Keratinocyte (primary cell): ENCODE measurements at regions not wholly inside any gene's neighbourhood (a gene's known extent, or its start where the extent isn't known, plus 50 kb on each side); places are given as distances from the start of the nearest gene placed in this dataset.

Experiments used
- DNase-seq: peaks from one replicate; pipeline ENCODE4 v3.0.0-alpha.2; 2011; ENCODE audit warnings: low read depth, missing footprints, low spot score
- FAIRE-seq: peaks from 2 replicates; lab custom pipeline; 2011; peaks lifted over from hg19 to GRCh38; lab: Jason Lieb, UNC
- H2AFZ ChIP-seq: 2 replicates; pipeline ENCODE4 v1.6.0; 2012; ENCODE audit warnings: low read length, control low read depth, inconsistent platforms; ENCODE audit not compliant: control insufficient read depth
- H3K27ac ChIP-seq: 2 replicates; pipeline ENCODE4 v1.5.1; 2011; ENCODE audit warnings: low read length; ENCODE audit not compliant: control insufficient read depth, insufficient read depth
- H3K27me3 ChIP-seq: 3 replicates; pipeline ENCODE4 v1.6.0; 2011; ENCODE audit warnings: low read length; ENCODE audit not compliant: control insufficient read depth, insufficient read depth; ENCODE audit errors: extremely low read depth
- H3K36me3 ChIP-seq, 2 experiments: 2 replicates in 1 of 2; 3 replicates in 1 of 2; pipeline ENCODE4 v1.5.1; 2011; ENCODE audit warnings: low read length in 2 of 2, mild to moderate bottlenecking in 1 of 2; ENCODE audit not compliant: control insufficient read depth in 2 of 2, insufficient read depth in 2 of 2; ENCODE audit errors: extremely low read depth in 1 of 2
- H3K4me1 ChIP-seq: 3 replicates; pipeline ENCODE4 v1.5.1; 2011; ENCODE audit warnings: low read length; ENCODE audit not compliant: control insufficient read depth, insufficient read depth; ENCODE audit errors: extremely low read depth
- H3K4me2 ChIP-seq: 3 replicates; pipeline ENCODE4 v1.6.0; 2011; ENCODE audit warnings: low read depth, low read length; ENCODE audit not compliant: control insufficient read depth, insufficient read depth; ENCODE audit errors: extremely low read depth
- H3K4me3 ChIP-seq, 3 experiments: fragments of 200-600 bp in 1 of 3; sonication (generic) in 1 of 3; 2 replicates in 2 of 3; 3 replicates in 1 of 3; pipeline ENCODE4 v1.5.1; 2011 to 2016; ENCODE audit warnings: low read length in 3 of 3, mild to moderate bottlenecking in 3 of 3, control low read depth in 2 of 3, inconsistent platforms in 1 of 3, low read depth in 1 of 3, mixed read lengths in 1 of 3, mixed run types in 1 of 3, moderate library complexity in 1 of 3; ENCODE audit not compliant: control insufficient read depth in 2 of 3, insufficient read depth in 2 of 3; ENCODE audit errors: extremely low read depth in 1 of 3
- H3K79me2 ChIP-seq: 2 replicates; pipeline ENCODE4 v1.6.0; 2012; ENCODE audit warnings: low read length; ENCODE audit not compliant: control insufficient read depth, insufficient read depth
- H3K9ac ChIP-seq: 3 replicates; pipeline ENCODE4 v1.6.0; 2011; ENCODE audit warnings: low read length; ENCODE audit not compliant: control insufficient read depth, insufficient read depth; ENCODE audit errors: extremely low read depth
- H3K9me1 ChIP-seq: 3 replicates; pipeline ENCODE4 v1.6.0; 2011; ENCODE audit warnings: low read length; ENCODE audit not compliant: control insufficient read depth, insufficient read depth; ENCODE audit errors: extremely low read depth
- H3K9me3 ChIP-seq: 2 replicates; pipeline ENCODE4 v1.5.1; 2012; ENCODE audit warnings: low read depth, low read length; ENCODE audit not compliant: control insufficient read depth
- H4K20me1 ChIP-seq: 3 replicates; pipeline ENCODE4 v1.6.0; 2011; ENCODE audit warnings: low read length; ENCODE audit not compliant: control insufficient read depth, insufficient read depth; ENCODE audit errors: extremely low read depth
- CTCF ChIP-seq, 3 experiments: IDR thresholded peaks in 1 of 3; conservative IDR thresholded peaks in 1 of 3; optimal IDR thresholded peaks in 1 of 3; 2 replicates in 2 of 3; 3 replicates in 1 of 3; pipeline versions ENCODE3 to v1.5.1; 2011; ENCODE audit warnings: low read length in 3 of 3, mild to moderate bottlenecking in 3 of 3, moderate library complexity in 2 of 3, control low read depth in 1 of 3, inconsistent platforms in 1 of 3; ENCODE audit not compliant: insufficient read depth in 2 of 3; ENCODE audit errors: extremely low read depth in 1 of 3
- EZH2 ChIP-seq: IDR thresholded peaks from one replicate; pipeline ENCODE4 v1.6.1; 2012; ENCODE audit warnings: inconsistent platforms, mild to moderate bottlenecking, low read length, moderate library complexity
- dilution Hi-C: fragments of 300-500 bp; cut with MboI; formaldehyde crosslinking; loops from one replicate; pipeline ENCODE4 v1.7.0; 2020; ENCODE audit warnings: low sequenced_read_pairs; ENCODE audit not compliant: extremely low pct_ligation_motif_present

- Histone ChIP-seq H3K27me3 (no peaks in the 10 kb centered on the region), H3K79me2 (no peaks in the 10 kb centered on the region), H3K4me1 (peaks cover 12% of the 10 kb centered on the region), H3K9ac (no peak overlapping the region), H3K9me3 (no peaks in the 10 kb centered on the region), H3K9me1 (no peaks in the 10 kb centered on the region), H4K20me1 (no peaks in the 10 kb centered on the region), H3K36me3 (no peaks in the 10 kb centered on the region), H3K4me2 (no peak overlapping the region), H3K27ac (no peak overlapping the region), H2AFZ (no peak overlapping the region), H3K4me3 (no peak overlapping the region)
- FAIRE-seq (no peak), DNase-seq (no peak)
- TF ChIP-seq EZH2 (no peak), CTCF (optimal IDR thresholded peaks at IDR 0.05 in 1 of 3, IDR thresholded peaks at IDR 0.05 in 1 of 3, conservative IDR thresholded peaks at IDR 0.05 in 1 of 3; ENCODE audit: extremely low read depth in 1 of 3, insufficient read depth in 2 of 3, low read length in 3 of 3) (no peak)
- dilution Hi-C loops, result no loop called here
Observed at GRCh38 chr4:122326908-122327307, 51.9 kb upstream of the ADAD1 start.

- Histone ChIP-seq H3K9me3 (no peaks in the 10 kb centered on the region), H3K9ac (no peak overlapping the region), H2AFZ (no peak overlapping the region), H4K20me1 (no peaks in the 10 kb centered on the region), H3K27ac (no peak overlapping the region), H3K4me2 (no peak overlapping the region), H3K4me3 (no peak overlapping the region), H3K27me3 (no peaks in the 10 kb centered on the region), H3K4me1 (peaks cover 12% of the 10 kb centered on the region), H3K9me1 (no peaks in the 10 kb centered on the region), H3K36me3 (no peaks in the 10 kb centered on the region), H3K79me2 (no peaks in the 10 kb centered on the region)
- DNase-seq (no peak), FAIRE-seq (no peak)
- dilution Hi-C loops, result no loop called here
- TF ChIP-seq CTCF (optimal IDR thresholded peaks at IDR 0.05 in 1 of 3, IDR thresholded peaks at IDR 0.05 in 1 of 3, conservative IDR thresholded peaks at IDR 0.05 in 1 of 3; ENCODE audit: extremely low read depth in 1 of 3, insufficient read depth in 2 of 3, low read length in 3 of 3) (no peak), EZH2 (no peak)
Observed at GRCh38 chr4:122328893-122329292, 49.9 kb upstream of the ADAD1 start.
